Suppressor macrophage treated with lipopolysaccharide for 1 hour (primary cell): ENCODE measurements at regions not wholly inside any gene's neighbourhood (a gene's known extent, or its start where the extent isn't known, plus 50 kb on each side); places are given as distances from the start of the nearest gene placed in this dataset.
"Not testable (repeated sequence)": the region's sequence is repeated elsewhere in the genome, so short reads cannot be mapped to it uniquely, and the experiment has no call there.

Source experiments
- DNase-seq, 3 donors: peaks; one replicate each; pipeline ENCODE4 v3.0.0-alpha.2; 2020 to 2022

- DNase-seq = no peak
These were observed 464.4 kb upstream of the POM121L12 start for GRCh38 chr7:52571026-52571425.

GRCh38 chr7:52569151-52569550, 466.3 kb upstream of the POM121L12 start:
- DNase-seq = peak in 1 of 3 donors; percentile 0

GRCh38 chr7:52565974-52566373, 469.5 kb upstream of the POM121L12 start:
- DNase-seq = no peak

GRCh38 chr7:52555805-52556204, 479.6 kb upstream of the POM121L12 start:
- no peak for DNase-seq

- no peak for DNase-seq
These were observed 488.0 kb upstream of the POM121L12 start for GRCh38 chr7:52547308-52547910.

- DNase-seq = not testable (repeated sequence)
These were observed 494.2 kb upstream of the POM121L12 start for GRCh38 chr7:52541198-52541765.

- no peak for DNase-seq
These were observed 495.4 kb upstream of the POM121L12 start for GRCh38 chr7:52540041-52540440.

GRCh38 chr7:52539414-52539813, 496.0 kb upstream of the POM121L12 start:
- DNase-seq = no peak

GRCh38 chr7:52537051-52537450, 498.4 kb upstream of the POM121L12 start:
- no peak for DNase-seq

- no peak for DNase-seq
These were observed 509.6 kb upstream of the POM121L12 start for GRCh38 chr7:52525772-52526341.

GRCh38 chr7:52518869-52519268, 516.6 kb upstream of the POM121L12 start:
- no peak for DNase-seq

GRCh38 chr7:52512656-52513055, 522.8 kb upstream of the POM121L12 start:
- DNase-seq = no peak

- DNase-seq = peak in 2 of 3 donors; percentile 3 to 4
These were observed 527.7 kb upstream of the POM121L12 start for GRCh38 chr7:52507546-52508255.

GRCh38 chr7:52506325-52506724, 529.1 kb upstream of the POM121L12 start:
- no peak for DNase-seq

GRCh38 chr7:52504561-52504960, 530.9 kb upstream of the POM121L12 start:
- DNase-seq = no peak

GRCh38 chr7:52502281-52502680, 533.2 kb upstream of the POM121L12 start:
- no peak for DNase-seq

GRCh38 chr7:52501696-52502095, 533.7 kb upstream of the POM121L12 start:
- no peak for DNase-seq

GRCh38 chr7:52500841-52501240, 534.6 kb upstream of the POM121L12 start:
- DNase-seq = no peak

GRCh38 chr7:52498366-52498765, 537.1 kb upstream of the POM121L12 start:
- DNase-seq = no peak

- DNase-seq = no peak
These were observed 549.2 kb upstream of the POM121L12 start for GRCh38 chr7:52486267-52486666.

GRCh38 chr7:52482076-52482475, 553.4 kb upstream of the POM121L12 start:
- DNase-seq = no peak

- no peak for DNase-seq
These were observed 553.9 kb upstream of the POM121L12 start for GRCh38 chr7:52481571-52481970.

- no peak for DNase-seq
These were observed 555.4 kb upstream of the POM121L12 start for GRCh38 chr7:52479990-52480389.

- DNase-seq = no peak
These were observed 560.3 kb upstream of the POM121L12 start for GRCh38 chr7:52475001-52475582.
